Right lobe of liver (tissue), 4 donors: ENCODE measurements at regions not wholly inside any gene's neighbourhood (a gene's known extent, or its start where the extent isn't known, plus 50 kb on each side); places are given as distances from the start of the nearest gene placed in this dataset.

Experiments used
- POLR2A ChIP-seq: fragments of 450-650 bp; IDR thresholded peaks from one replicate; pipeline ENCODE4 v1.6.1; 2017; ENCODE audit warnings: antibody characterized with exemption, mild to moderate bottlenecking
- TF ChIP-seq, protein P1 (sequence below), 4 donors: fragments of 200-600 bp in 3 of 4; fragments of 450-650 bp in 1 of 4; IDR thresholded peaks; one replicate each; pipeline versions ENCODE4 v1.5.1 to v1.8.0; 2016 to 2022; ENCODE audit warnings: antibody characterized with exemption in 4 of 4, mild to moderate bottlenecking in 2 of 4
- donor health status: DM: no; HTN: no; CAD: no.
- donor health status: DM: no; HTN: no; CAD: no.
- donor health status: DM: no; HTN: yes; CAD: no.

DNA sequence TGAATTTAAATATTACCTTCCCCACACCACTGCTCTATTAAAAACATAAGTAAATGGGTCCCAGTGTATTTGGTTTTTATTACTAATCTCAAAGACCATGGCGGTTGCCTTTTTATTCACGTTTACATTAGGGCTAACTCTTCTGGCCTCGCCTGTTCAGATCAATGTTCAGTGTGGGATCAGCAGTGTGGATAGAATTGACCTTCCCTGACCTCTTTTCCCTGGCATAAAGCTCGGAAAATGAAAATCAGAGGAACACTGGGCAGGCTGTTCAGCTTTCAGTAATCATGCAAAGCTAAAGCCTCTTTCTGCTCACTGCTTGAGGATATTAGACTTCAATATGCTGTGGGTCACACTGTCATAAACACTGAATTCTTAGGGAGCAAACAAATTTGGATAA is 422.6 kb upstream of the ONECUT1 start:
- TF ChIP-seq, protein P1, sequence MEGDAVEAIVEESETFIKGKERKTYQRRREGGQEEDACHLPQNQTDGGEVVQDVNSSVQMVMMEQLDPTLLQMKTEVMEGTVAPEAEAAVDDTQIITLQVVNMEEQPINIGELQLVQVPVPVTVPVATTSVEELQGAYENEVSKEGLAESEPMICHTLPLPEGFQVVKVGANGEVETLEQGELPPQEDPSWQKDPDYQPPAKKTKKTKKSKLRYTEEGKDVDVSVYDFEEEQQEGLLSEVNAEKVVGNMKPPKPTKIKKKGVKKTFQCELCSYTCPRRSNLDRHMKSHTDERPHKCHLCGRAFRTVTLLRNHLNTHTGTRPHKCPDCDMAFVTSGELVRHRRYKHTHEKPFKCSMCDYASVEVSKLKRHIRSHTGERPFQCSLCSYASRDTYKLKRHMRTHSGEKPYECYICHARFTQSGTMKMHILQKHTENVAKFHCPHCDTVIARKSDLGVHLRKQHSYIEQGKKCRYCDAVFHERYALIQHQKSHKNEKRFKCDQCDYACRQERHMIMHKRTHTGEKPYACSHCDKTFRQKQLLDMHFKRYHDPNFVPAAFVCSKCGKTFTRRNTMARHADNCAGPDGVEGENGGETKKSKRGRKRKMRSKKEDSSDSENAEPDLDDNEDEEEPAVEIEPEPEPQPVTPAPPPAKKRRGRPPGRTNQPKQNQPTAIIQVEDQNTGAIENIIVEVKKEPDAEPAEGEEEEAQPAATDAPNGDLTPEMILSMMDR (IDR thresholded peaks at IDR 0.05): no peak
- TF ChIP-seq POLR2A: no peak
